ENCODE measurements at regions not wholly inside any gene's neighbourhood (a gene's known extent, or its start where the extent isn't known, plus 50 kb on each side); places are given as distances from the start of the nearest gene placed in this dataset.

- no peak for DNase-seq
- Histone ChIP-seq H3K36me3 (ENCODE audit: insufficient read depth, low read length) (no peaks in the 10 kb centered on the region), H3K4me1 (ENCODE audit: insufficient read depth, low read length) (peaks cover 19% of the 10 kb centered on the region), H3K27me3 (ENCODE audit: insufficient read depth, low read length, poor library complexity, severe bottlenecking) (no peaks in the 10 kb centered on the region), H3K9me3 (ENCODE audit: low read length) (no peaks in the 10 kb centered on the region), H3K4me3 (ENCODE audit: low read length) (peak overlapping the region; percentile 49), H3K27ac (ENCODE audit: low read depth, low read length) (peak overlapping the region; percentile 65)
- Mint-ChIP-seq H3K4me1 (peaks cover 46 to 65% (median 57%) of the 10 kb centered on the region in 3 donors), H3K27me3 (peaks cover 0 to 8% of the 10 kb centered on the region in 2 donors), H3K27ac (peak overlapping the region; percentile 85 to 99 (median 95)), H3K4me3 (peak overlapping the region; percentile 88 to 95 (median 94)), H3K36me3 (peaks cover 0 to 3% (median 0%) of the 10 kb centered on the region in 3 donors), H3K9me3 (peaks cover 0 to 6% (median 2%) of the 10 kb centered on the region in 5 donors)
- ChIA-PET POLR2A (interaction anchor here (0.9 to 2.8 kb wide), 7 partner anchors 21 to 263 kb away, joined by 3 to 16 read pairs (median 4); a partner anchor contains a TSS), CTCF (no interaction called here)
These were observed 59.4 kb upstream of the BTN3A2 start for GRCh38 chr6:26305641-26305969.

- H3K4me3 ChIP-seq (ENCODE audit: low read length) = no peak overlapping the region
- H3K4me1 Mint-ChIP-seq = peaks cover 49 to 69% (median 63%) of the 10 kb centered on the region in 3 donors
- no peak overlapping the region for H3K4me3 Mint-ChIP-seq
- H3K9me3 ChIP-seq (ENCODE audit: low read length) = no peaks in the 10 kb centered on the region
- H3K27me3 Mint-ChIP-seq = peaks cover 0 to 13% of the 10 kb centered on the region in 2 donors
- ChIA-PET POLR2A (no interaction called here), CTCF (no interaction called here)
- peaks cover 19% of the 10 kb centered on the region for H3K4me1 ChIP-seq (ENCODE audit: insufficient read depth, low read length)
- peaks cover 0 to 6% (median 2%) of the 10 kb centered on the region in 5 donors for H3K9me3 Mint-ChIP-seq
- no peaks in the 10 kb centered on the region for H3K27me3 ChIP-seq (ENCODE audit: insufficient read depth, low read length, poor library complexity, severe bottlenecking)
- H3K27ac Mint-ChIP-seq = peak overlapping the region in 1 of 8 donors; percentile 13
- no peaks in the 10 kb centered on the region for H3K36me3 ChIP-seq (ENCODE audit: insufficient read depth, low read length)
- H3K36me3 Mint-ChIP-seq = peaks cover 0 to 3% (median 0%) of the 10 kb centered on the region in 3 donors
- no peak overlapping the region for H3K27ac ChIP-seq (ENCODE audit: low read depth, low read length)
- DNase-seq = no peak
These were observed 58.8 kb upstream of the BTN3A2 start for GRCh38 chr6:26306232-26306631.

DNA sequence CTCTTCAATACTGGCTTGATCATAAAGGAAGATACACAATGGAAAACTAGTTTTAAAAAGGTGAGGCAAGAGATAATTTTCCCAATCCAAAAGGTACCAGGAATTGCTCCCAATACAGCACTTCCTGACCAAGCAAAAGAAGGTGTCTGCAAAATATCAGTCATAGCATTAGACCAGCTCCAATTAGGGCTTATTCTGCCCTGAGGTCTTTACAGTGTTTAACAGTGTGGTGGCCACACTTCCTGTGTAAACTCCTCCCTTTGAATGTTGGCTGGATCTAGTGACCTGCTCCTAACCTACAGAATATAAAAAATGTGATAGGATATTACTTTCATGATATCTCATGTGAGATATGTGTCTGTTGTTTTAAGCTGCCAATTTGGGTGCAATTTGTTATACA, 57.1 kb upstream of the BTN3A2 start:
- no peaks in the 10 kb centered on the region for H3K36me3 ChIP-seq (ENCODE audit: insufficient read depth, low read length)
- ChIA-PET CTCF (interaction anchor here (0.6 to 1.5 kb wide), 4 partner anchors 22 to 261 kb away, joined by 3 to 6 read pairs (median 3); a partner anchor contains a TSS), POLR2A (interaction anchor here (0.6 to 1.3 kb wide), 3 partner anchors 12 to 37 kb away, joined by 3 to 4 read pairs (median 3); a partner anchor contains a TSS)
- Mint-ChIP-seq H3K27me3 (peaks cover 0 to 27% of the 10 kb centered on the region in 2 donors), H3K4me1 (peaks cover 63 to 86% (median 79%) of the 10 kb centered on the region in 3 donors), H3K9me3 (peaks cover 0 to 11% (median 5%) of the 10 kb centered on the region in 5 donors), H3K36me3 (peaks cover 0 to 4% (median 0%) of the 10 kb centered on the region in 3 donors), H3K27ac (peak overlapping the region in 6 of 8 donors; percentile 13 to 100 (median 36)), H3K4me3 (peak overlapping the region in 2 of 7 donors; percentile 33 to 40)
- no peak overlapping the region for H3K27ac ChIP-seq (ENCODE audit: low read depth, low read length)
- H3K4me1 ChIP-seq (ENCODE audit: insufficient read depth, low read length) = peaks cover 19% of the 10 kb centered on the region
- H3K9me3 ChIP-seq (ENCODE audit: low read length) = no peaks in the 10 kb centered on the region
- no peak overlapping the region for H3K4me3 ChIP-seq (ENCODE audit: low read length)
- DNase-seq = no peak
- H3K27me3 ChIP-seq (ENCODE audit: insufficient read depth, low read length, poor library complexity, severe bottlenecking) = no peaks in the 10 kb centered on the region

- Mint-ChIP-seq H3K4me3 (peak overlapping the region in 4 of 7 donors; percentile 0 to 14 (median 6)), H3K36me3 (peaks cover 0 to 9% (median 0%) of the 10 kb centered on the region in 3 donors), H3K27ac (peak overlapping the region in 7 of 8 donors; percentile 12 to 100 (median 24)), H3K27me3 (peaks cover 0 to 32% of the 10 kb centered on the region in 2 donors), H3K9me3 (peaks cover 0 to 15% (median 9%) of the 10 kb centered on the region in 5 donors), H3K4me1 (peaks cover 54 to 83% (median 73%) of the 10 kb centered on the region in 3 donors)
- Histone ChIP-seq H3K4me1 (ENCODE audit: insufficient read depth, low read length) (peaks cover 13% of the 10 kb centered on the region), H3K27ac (ENCODE audit: low read depth, low read length) (peak overlapping the region; percentile 49), H3K27me3 (ENCODE audit: insufficient read depth, low read length, poor library complexity, severe bottlenecking) (no peaks in the 10 kb centered on the region), H3K9me3 (ENCODE audit: low read length) (no peaks in the 10 kb centered on the region), H3K4me3 (ENCODE audit: low read length) (no peak overlapping the region), H3K36me3 (ENCODE audit: insufficient read depth, low read length) (no peaks in the 10 kb centered on the region)
- DNase-seq = no peak
- ChIA-PET POLR2A (interaction anchor here (0.9 to 1.5 kb wide), 6 partner anchors 9 to 265 kb away, joined by 3 to 5 read pairs (median 3); a partner anchor contains a TSS), CTCF (interaction anchor here (1.0 to 1.4 kb wide), 4 partner anchors 25 to 286 kb away, joined by 3 to 4 read pairs (median 4); no protein-coding TSS in a partner anchor)
These were observed 55.3 kb upstream of the BTN3A2 start for GRCh38 chr6:26309731-26310142.

- peaks cover 0 to 24% of the 10 kb centered on the region in 2 donors for H3K27me3 Mint-ChIP-seq
- H3K9me3 ChIP-seq (ENCODE audit: low read length) = no peaks in the 10 kb centered on the region
- H3K4me1 Mint-ChIP-seq = peaks cover 43 to 71% (median 61%) of the 10 kb centered on the region in 3 donors
- H3K4me1 ChIP-seq (ENCODE audit: insufficient read depth, low read length) = peaks cover 8% of the 10 kb centered on the region
- peak overlapping the region; percentile 2 to 97 (median 88) for H3K4me3 Mint-ChIP-seq
- POLR2A ChIA-PET = interaction anchor here (0.7 to 3.7 kb wide), 4 partner anchors 18 to 122 kb away, joined by 4 to 14 read pairs (median 6); a partner anchor contains a TSS
- H3K9me3 Mint-ChIP-seq = peaks cover 0 to 15% (median 7%) of the 10 kb centered on the region in 5 donors
- H3K36me3 Mint-ChIP-seq = peaks cover 0 to 6% (median 0%) of the 10 kb centered on the region in 3 donors
- DNase-seq = peak in 1 of 5 donors; percentile 35
- no peak overlapping the region for H3K4me3 ChIP-seq (ENCODE audit: low read length)
- H3K27ac ChIP-seq (ENCODE audit: low read depth, low read length) = peak overlapping the region; percentile 74
- H3K27ac Mint-ChIP-seq = peak overlapping the region; percentile 60 to 100 (median 77)
- no peaks in the 10 kb centered on the region for H3K27me3 ChIP-seq (ENCODE audit: insufficient read depth, low read length, poor library complexity, severe bottlenecking)
- H3K36me3 ChIP-seq (ENCODE audit: insufficient read depth, low read length) = no peaks in the 10 kb centered on the region
- CTCF ChIA-PET = interaction anchor here (0.9 kb wide), 1 partner anchor 53 kb away, joined by 3 read pairs; no protein-coding TSS in a partner anchor
These were observed 54.0 kb upstream of the BTN3A2 start for GRCh38 chr6:26311012-26311384.

DNA sequence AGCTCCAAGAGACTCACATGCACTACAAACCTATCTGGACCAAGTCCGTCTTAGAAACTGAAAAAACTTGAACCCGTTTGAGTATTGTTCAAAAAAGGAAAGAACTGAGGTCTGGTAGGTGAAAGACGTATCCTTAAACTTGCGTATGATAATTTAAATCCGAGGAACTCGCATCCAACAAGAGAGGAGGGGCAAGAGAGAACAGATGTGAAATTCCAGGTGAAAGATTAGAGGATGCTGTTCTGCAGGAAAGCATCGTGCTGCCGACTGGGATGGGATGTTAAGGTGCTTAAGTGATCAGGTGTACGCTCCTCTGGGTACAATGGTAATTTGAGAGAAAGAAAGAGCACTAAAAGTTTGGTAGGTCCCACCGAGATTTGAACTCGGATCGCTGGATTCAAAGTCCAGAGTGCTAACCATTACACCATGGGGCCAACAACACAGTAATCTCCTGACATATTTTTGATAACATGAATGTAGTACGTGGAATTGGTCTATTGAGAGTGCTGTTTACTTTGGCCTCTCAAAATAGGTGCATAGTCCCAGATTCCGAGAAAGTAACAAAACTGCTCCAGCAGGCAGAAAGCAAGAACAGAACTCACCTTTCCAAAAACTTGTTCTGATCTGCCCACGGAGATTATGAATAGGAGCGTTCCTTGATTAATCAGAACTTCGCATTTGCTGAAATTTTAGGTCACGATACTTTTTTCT, 53.5 kb upstream of the BTN3A2 start:
- CTCF ChIA-PET = interaction anchor here (1.0 kb wide), 1 partner anchor 37 kb away, joined by 3 read pairs; no protein-coding TSS in a partner anchor
- Mint-ChIP-seq H3K4me1 (peaks cover 43 to 71% (median 61%) of the 10 kb centered on the region in 3 donors), H3K9me3 (peaks cover 0 to 15% (median 7%) of the 10 kb centered on the region in 5 donors), H3K27me3 (peaks cover 0 to 24% of the 10 kb centered on the region in 2 donors), H3K27ac (peak overlapping the region; percentile 74 to 100 (median 89)), H3K4me3 (peak overlapping the region; percentile 85 to 97 (median 94)), H3K36me3 (peaks cover 0 to 6% (median 0%) of the 10 kb centered on the region in 3 donors)
- Histone ChIP-seq H3K27me3 (ENCODE audit: insufficient read depth, low read length, poor library complexity, severe bottlenecking) (no peaks in the 10 kb centered on the region), H3K9me3 (ENCODE audit: low read length) (no peaks in the 10 kb centered on the region), H3K27ac (ENCODE audit: low read depth, low read length) (peak overlapping the region; percentile 74), H3K4me3 (ENCODE audit: low read length) (peak overlapping the region; percentile 89), H3K36me3 (ENCODE audit: insufficient read depth, low read length) (no peaks in the 10 kb centered on the region), H3K4me1 (ENCODE audit: insufficient read depth, low read length) (peaks cover 8% of the 10 kb centered on the region)
- peak in 3 of 5 donors; percentile 55 to 70 (median 58) for DNase-seq
- POLR2A ChIA-PET = interaction anchor here (0.7 to 3.7 kb wide), 4 partner anchors 17 to 123 kb away, joined by 4 to 14 read pairs (median 6); a partner anchor contains a TSS

- Mint-ChIP-seq H3K4me1 (peaks cover 43 to 66% (median 59%) of the 10 kb centered on the region in 3 donors), H3K4me3 (peak overlapping the region; percentile 85 to 97 (median 94)), H3K27ac (peak overlapping the region; percentile 77 to 100 (median 92)), H3K36me3 (peaks cover 0 to 6% (median 0%) of the 10 kb centered on the region in 3 donors), H3K27me3 (peaks cover 0 to 24% of the 10 kb centered on the region in 2 donors), H3K9me3 (peaks cover 0 to 15% (median 7%) of the 10 kb centered on the region in 5 donors)
- DNase-seq = no peak
- H3K9me3 ChIP-seq (ENCODE audit: low read length) = no peaks in the 10 kb centered on the region
- H3K27me3 ChIP-seq (ENCODE audit: insufficient read depth, low read length, poor library complexity, severe bottlenecking) = no peaks in the 10 kb centered on the region
- peak overlapping the region; percentile 89 for H3K4me3 ChIP-seq (ENCODE audit: low read length)
- H3K27ac ChIP-seq (ENCODE audit: low read depth, low read length) = peak overlapping the region; percentile 74
- CTCF ChIA-PET = interaction anchor here (1.0 to 2.2 kb wide), 3 partner anchors 10 to 258 kb away, joined by 3 to 9 read pairs (median 3); no protein-coding TSS in a partner anchor
- POLR2A ChIA-PET = interaction anchor here (1.0 to 3.7 kb wide), 3 partner anchors 27 to 96 kb away, joined by 3 to 21 read pairs (median 14); a partner anchor contains a TSS
- H3K36me3 ChIP-seq (ENCODE audit: insufficient read depth, low read length) = no peaks in the 10 kb centered on the region
- peaks cover 8% of the 10 kb centered on the region for H3K4me1 ChIP-seq (ENCODE audit: insufficient read depth, low read length)
These were observed 52.9 kb upstream of the BTN3A2 start for GRCh38 chr6:26312096-26312463.

Measured in CD8-positive, alpha-beta memory T cell (primary cell).